Lower leg skin (tissue), 3 donors: ENCODE measurements at regions not wholly inside any gene's neighbourhood (a gene's known extent, or its start where the extent isn't known, plus 50 kb on each side); places are given as distances from the start of the nearest gene placed in this dataset.

ENCODE experiments used
- CTCF ChIP-seq, 3 donors: fragments of 450-650 bp; IDR thresholded peaks; one replicate each; pipeline ENCODE4 v1.5.1; 2016; ENCODE audit warnings: antibody characterized with exemption in 3 of 3, mild to moderate bottlenecking in 3 of 3, moderate library complexity in 2 of 3
- POLR2A ChIP-seq, 2 donors: fragments of 450-650 bp; IDR thresholded peaks; one replicate each; pipeline ENCODE4 v1.6.1; 2016 to 2017; ENCODE audit warnings: antibody characterized with exemption in 2 of 2, mild to moderate bottlenecking in 1 of 2, moderate library complexity in 1 of 2

- TF ChIP-seq CTCF (IDR thresholded peaks at IDR 0.05) (no peak), POLR2A (IDR thresholded peaks at IDR 0.05) (no peak)
Measured at GRCh38 chr13:82036602-82037001, 1695.7 kb upstream of the SPRY2 start.
